Uterus (tissue), 3 donors: ENCODE measurements at regions not wholly inside any gene's neighbourhood (a gene's known extent, or its start where the extent isn't known, plus 50 kb on each side); places are given as distances from the start of the nearest gene placed in this dataset. TPM values are rescaled to one million over a fixed set of nuclear protein-coding genes. Genes with fewer than 3 reads are reported as not detected.

ENCODE experiments used
- DNase-seq, 2 donors: peaks; one replicate each; pipeline ENCODE4 v3.0.0-alpha.2; 2019 to 2020
- H3K27ac ChIP-seq, 2 donors: fragments of 200-600 bp; sonication (generic); 1 replicate in 1 of 2; 2 replicates in 1 of 2; pipeline ENCODE4 v1.5.1; 2016 to 2018
- H3K27me3 ChIP-seq, 2 donors: fragments of 200-600 bp; sonication (generic); one replicate each; pipeline ENCODE4 v1.5.1; 2018 to 2019; ENCODE audit warnings: control low read depth in 1 of 2
- H3K36me3 ChIP-seq, 2 donors: fragments of 200-600 bp; sonication (generic); one replicate each; pipeline ENCODE4 v1.5.1; 2019; ENCODE audit warnings: control low read depth in 1 of 2
- H3K4me1 ChIP-seq, 2 donors: fragments of 200-600 bp; sonication (generic); one replicate each; pipeline ENCODE4 v1.5.1; 2018 to 2019; ENCODE audit warnings: control low read depth in 1 of 2
- H3K4me3 ChIP-seq, 2 donors: fragments of 200-600 bp; sonication (generic); 1 replicate in 1 of 2; 2 replicates in 1 of 2; pipeline ENCODE4 v1.5.1; 2018 to 2019; ENCODE audit warnings: mild to moderate bottlenecking in 1 of 2
- H3K9me3 ChIP-seq, 2 donors: fragments of 200-600 bp; sonication (generic); one replicate each; pipeline ENCODE4 v1.5.1; 2019; ENCODE audit warnings: control low read depth in 1 of 2
- POLR2A ChIP-seq, 2 donors: fragments of 450-650 bp; IDR thresholded peaks; one replicate each; pipeline ENCODE4 v1.6.1; 2016; ENCODE audit warnings: antibody characterized with exemption in 2 of 2, mild to moderate bottlenecking in 1 of 2, moderate library complexity in 1 of 2
- intact Hi-C: fragments of 100-400 bp; cut with DNase I; formaldehyde crosslinking; loops from one replicate; pipeline ENCODE4 v1.15.1; 2023; ENCODE audit warnings: low total_unique reads
- small RNA-seq: library from RNA; depleted of rRNA; stranded (forward); fragments of <200 nt; gene quantifications from one replicate; pipeline ENCODE3, GENCODE V24; 2016
- TF ChIP-seq, protein P1 (sequence below), 4 experiments: fragments of 200-600 bp in 2 of 4; fragments of 450-650 bp in 2 of 4; sonication (generic) in 2 of 4; IDR thresholded peaks; one replicate each; pipeline ENCODE4 v1.5.1; 2016 to 2019; ENCODE audit warnings: antibody characterized with exemption in 4 of 4, mild to moderate bottlenecking in 2 of 4, moderate library complexity in 1 of 4
- donor health status: DM: yes; HTN: yes; CAD: no.

DNA sequence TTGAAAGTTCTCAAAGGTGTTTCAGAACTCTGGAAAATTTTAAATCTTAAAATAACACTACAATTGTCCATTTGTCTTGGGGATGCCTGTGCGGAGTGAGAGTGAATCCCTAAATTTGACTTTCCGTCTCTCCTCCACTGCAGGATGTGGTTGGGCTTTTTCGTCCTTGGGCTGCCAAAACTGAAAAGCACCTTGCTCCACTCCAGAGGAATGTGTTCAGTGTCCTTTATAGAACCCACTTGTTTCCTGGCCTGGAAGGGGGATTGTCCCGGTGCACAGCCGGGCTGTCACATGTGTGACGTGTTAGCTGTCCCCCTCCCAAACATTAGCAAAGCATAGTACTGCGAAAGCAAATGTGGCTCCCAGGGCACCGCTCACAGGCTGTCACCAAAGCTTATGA lies 69.6 kb upstream of the ATP10A start:
- intact Hi-C loops: no loop called here

DNA sequence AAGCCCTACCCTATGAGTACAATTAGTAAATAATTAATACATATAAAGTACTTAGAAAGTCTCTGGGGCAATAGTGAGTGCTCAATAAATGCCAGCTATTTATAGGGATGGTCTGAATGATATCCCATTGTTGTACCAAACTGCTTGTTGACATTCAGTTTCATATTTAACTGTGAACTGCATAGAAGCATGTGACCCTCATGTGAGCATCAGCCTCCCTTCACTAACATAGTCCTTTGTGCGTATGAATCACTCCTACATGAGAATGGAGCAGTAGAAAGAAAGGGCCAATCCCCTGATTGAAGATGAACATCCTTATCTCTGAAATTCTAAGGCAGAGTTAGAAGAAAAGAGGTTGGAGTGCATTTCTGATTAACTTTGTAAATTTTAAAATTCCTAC lies 68.7 kb upstream of the ATP10A start:
- TF ChIP-seq, protein P1, sequence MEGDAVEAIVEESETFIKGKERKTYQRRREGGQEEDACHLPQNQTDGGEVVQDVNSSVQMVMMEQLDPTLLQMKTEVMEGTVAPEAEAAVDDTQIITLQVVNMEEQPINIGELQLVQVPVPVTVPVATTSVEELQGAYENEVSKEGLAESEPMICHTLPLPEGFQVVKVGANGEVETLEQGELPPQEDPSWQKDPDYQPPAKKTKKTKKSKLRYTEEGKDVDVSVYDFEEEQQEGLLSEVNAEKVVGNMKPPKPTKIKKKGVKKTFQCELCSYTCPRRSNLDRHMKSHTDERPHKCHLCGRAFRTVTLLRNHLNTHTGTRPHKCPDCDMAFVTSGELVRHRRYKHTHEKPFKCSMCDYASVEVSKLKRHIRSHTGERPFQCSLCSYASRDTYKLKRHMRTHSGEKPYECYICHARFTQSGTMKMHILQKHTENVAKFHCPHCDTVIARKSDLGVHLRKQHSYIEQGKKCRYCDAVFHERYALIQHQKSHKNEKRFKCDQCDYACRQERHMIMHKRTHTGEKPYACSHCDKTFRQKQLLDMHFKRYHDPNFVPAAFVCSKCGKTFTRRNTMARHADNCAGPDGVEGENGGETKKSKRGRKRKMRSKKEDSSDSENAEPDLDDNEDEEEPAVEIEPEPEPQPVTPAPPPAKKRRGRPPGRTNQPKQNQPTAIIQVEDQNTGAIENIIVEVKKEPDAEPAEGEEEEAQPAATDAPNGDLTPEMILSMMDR (IDR thresholded peaks at IDR 0.05): no peak
- no peak for TF ChIP-seq POLR2A (IDR thresholded peaks at IDR 0.05)
- no peak overlapping the region for H3K27ac ChIP-seq

More for the DNA sequence above, 69.6 kb upstream of the ATP10A start:
- no peak overlapping the region for H3K4me3 ChIP-seq
- TF ChIP-seq, protein P1 (IDR thresholded peaks at IDR 0.05): no peak
- no peak for TF ChIP-seq POLR2A (IDR thresholded peaks at IDR 0.05)
- no peaks in the 10 kb centered on the region for H3K9me3 ChIP-seq
- H3K27ac ChIP-seq: no peak overlapping the region
- H3K4me1 ChIP-seq: no peaks in the 10 kb centered on the region
- no peaks in the 10 kb centered on the region for H3K36me3 ChIP-seq
- DNase-seq: no peak
- no peaks in the 10 kb centered on the region for H3K27me3 ChIP-seq

DNA sequence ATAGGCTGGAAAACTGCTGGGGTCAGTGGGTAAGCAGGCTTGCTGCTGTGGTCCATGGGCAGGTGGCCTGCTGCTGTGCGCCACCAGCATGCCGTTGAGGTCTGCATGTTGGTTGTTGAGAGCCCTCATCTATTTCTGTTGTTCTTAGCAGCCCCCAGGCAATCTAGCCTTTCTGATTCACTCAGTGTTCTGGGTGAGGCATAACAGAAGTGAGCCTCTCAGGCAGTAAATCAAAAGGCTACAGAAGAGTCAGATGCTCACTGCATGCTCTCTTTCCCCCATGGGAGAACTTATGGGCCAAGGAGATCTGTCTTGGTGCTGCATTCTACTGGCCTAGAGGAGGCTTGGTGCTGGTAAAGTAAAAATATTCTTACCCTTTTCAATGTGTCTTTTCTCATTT lies 67.8 kb upstream of the ATP10A start:
- H3K27me3 ChIP-seq: no peaks in the 10 kb centered on the region
- no peaks in the 10 kb centered on the region for H3K36me3 ChIP-seq
- intact Hi-C loops: no loop called here
- no peaks in the 10 kb centered on the region for H3K9me3 ChIP-seq
- no peak overlapping the region for H3K27ac ChIP-seq
- no peak for DNase-seq
- H3K4me3 ChIP-seq: no peak overlapping the region
- no peaks in the 10 kb centered on the region for H3K4me1 ChIP-seq
- no peak for TF ChIP-seq POLR2A (IDR thresholded peaks at IDR 0.05)

More for the DNA sequence above, 68.7 kb upstream of the ATP10A start:
- H3K9me3 ChIP-seq: no peaks in the 10 kb centered on the region
- H3K4me1 ChIP-seq: no peaks in the 10 kb centered on the region
- no peaks in the 10 kb centered on the region for H3K27me3 ChIP-seq
- H3K36me3 ChIP-seq: no peaks in the 10 kb centered on the region
- intact Hi-C loops: no loop called here
- DNase-seq: no peak
- no peak overlapping the region for H3K4me3 ChIP-seq

Small RNAs in the stretch of these regions (small RNA-seq; reads per million reads assigned to genes)
- gene RF00554: not detected
